ENCODE measurements at regions not wholly inside any gene's neighbourhood (a gene's known extent, or its start where the extent isn't known, plus 50 kb on each side); places are given as distances from the start of the nearest gene placed in this dataset.

DNA sequence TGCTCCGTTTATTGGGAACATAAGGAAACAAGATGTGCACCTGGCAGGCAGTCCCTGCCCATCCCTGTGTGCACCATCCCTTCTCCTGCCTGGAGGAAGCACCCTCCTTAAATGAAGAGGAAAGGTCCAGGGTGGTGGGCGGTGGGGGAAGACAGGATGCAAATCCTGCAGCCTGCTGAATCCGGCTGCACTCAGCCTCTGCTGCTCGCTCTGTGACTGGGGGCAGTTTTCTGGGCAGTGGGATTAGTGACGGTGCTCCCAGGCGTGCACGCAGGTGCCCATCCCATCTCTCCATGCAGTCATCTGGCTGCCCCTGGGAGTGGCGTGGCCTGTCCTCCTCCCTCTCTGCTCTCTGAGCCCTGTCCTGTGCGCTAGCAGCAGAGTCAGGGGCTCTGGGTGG lies 371.3 kb upstream of the MYT1L start:
- TF ChIP-seq, protein P1, sequence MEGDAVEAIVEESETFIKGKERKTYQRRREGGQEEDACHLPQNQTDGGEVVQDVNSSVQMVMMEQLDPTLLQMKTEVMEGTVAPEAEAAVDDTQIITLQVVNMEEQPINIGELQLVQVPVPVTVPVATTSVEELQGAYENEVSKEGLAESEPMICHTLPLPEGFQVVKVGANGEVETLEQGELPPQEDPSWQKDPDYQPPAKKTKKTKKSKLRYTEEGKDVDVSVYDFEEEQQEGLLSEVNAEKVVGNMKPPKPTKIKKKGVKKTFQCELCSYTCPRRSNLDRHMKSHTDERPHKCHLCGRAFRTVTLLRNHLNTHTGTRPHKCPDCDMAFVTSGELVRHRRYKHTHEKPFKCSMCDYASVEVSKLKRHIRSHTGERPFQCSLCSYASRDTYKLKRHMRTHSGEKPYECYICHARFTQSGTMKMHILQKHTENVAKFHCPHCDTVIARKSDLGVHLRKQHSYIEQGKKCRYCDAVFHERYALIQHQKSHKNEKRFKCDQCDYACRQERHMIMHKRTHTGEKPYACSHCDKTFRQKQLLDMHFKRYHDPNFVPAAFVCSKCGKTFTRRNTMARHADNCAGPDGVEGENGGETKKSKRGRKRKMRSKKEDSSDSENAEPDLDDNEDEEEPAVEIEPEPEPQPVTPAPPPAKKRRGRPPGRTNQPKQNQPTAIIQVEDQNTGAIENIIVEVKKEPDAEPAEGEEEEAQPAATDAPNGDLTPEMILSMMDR (IDR thresholded peaks at IDR 0.05; ENCODE audit: poor library complexity) = no peak
- TF ChIP-seq EZH2 (IDR thresholded peaks at IDR 0.05; ENCODE audit: borderline replicate concordance) = no peak
